B cell (primary cell): ENCODE measurements at regions not wholly inside any gene's neighbourhood (a gene's known extent, or its start where the extent isn't known, plus 50 kb on each side); places are given as distances from the start of the nearest gene placed in this dataset.

Source experiments
- ATAC-seq: fragments of 200-7000 bp; cut with Tn5 transposase; one replicate; pipeline ENCODE4 v1.10.0; 2021; ENCODE audit warnings: low read depth, mild to moderate bottlenecking, moderate number of reproducible peaks, moderate library complexity
- CTCF ChIA-PET: fragments of 350-600 bp; sonication (Branson Sonifier 250); formaldehyde crosslinking; loops from one replicate; lab custom pipeline; 2021; ENCODE audit warnings: antibody characterized with exemption, inconsistent platforms; lab: Charles Lee
- POLR2A ChIA-PET: fragments of 350-600 bp; sonication (Branson Sonifier 250); formaldehyde crosslinking; loops from one replicate; lab custom pipeline; 2021; ENCODE audit warnings: antibody characterized with exemption; lab: Charles Lee
- DNase-seq: peaks from one replicate; pipeline ENCODE4 v3.0.0; 2013
- H2AFZ ChIP-seq: 2 replicates; pipeline ENCODE4 v1.6.1; 2012; ENCODE audit warnings: mild to moderate bottlenecking, low read depth, low read length; ENCODE audit not compliant: insufficient read depth, poor library complexity, severe bottlenecking
- H3K27ac ChIP-seq, 2 donors: 1 replicate in 1 of 2; 2 replicates in 1 of 2; pipeline ENCODE4 v1.5.1; 2012 to 2013; ENCODE audit warnings: low read length in 2 of 2, mild to moderate bottlenecking in 2 of 2, moderate library complexity in 1 of 2
- H3K27me3 ChIP-seq, 4 experiments: fragments of 200-600 bp in 1 of 4; sonication (generic) in 1 of 4; replicated peaks in 1 of 4; 1 replicate in 2 of 4; 2 replicates in 2 of 4; pipeline versions ENCODE4 v1.6.1 to v1.7.0; 2013 to 2016; ENCODE audit warnings: low read length in 3 of 4, mild to moderate bottlenecking in 2 of 4, mixed read lengths in 1 of 4, moderate library complexity in 1 of 4; ENCODE audit not compliant: insufficient read depth in 4 of 4, control insufficient read depth in 3 of 4; ENCODE audit errors: control extremely low read depth in 1 of 4
- H3K36me3 ChIP-seq, 2 experiments: replicated peaks in 1 of 2; 1 replicate in 1 of 2; 2 replicates in 1 of 2; pipeline versions ENCODE4 v1.6.1 to v1.7.1; 2013; ENCODE audit warnings: low read length in 1 of 2; ENCODE audit not compliant: insufficient read depth in 2 of 2, control insufficient read depth in 1 of 2; ENCODE audit errors: control extremely low read depth in 1 of 2, extremely low read depth in 1 of 2
- H3K4me1 ChIP-seq, 2 donors: fragments of 200-600 bp in 1 of 2; sonication (generic) in 1 of 2; 1 replicate in 1 of 2; 2 replicates in 1 of 2; pipeline versions ENCODE4 v1.5.1 to v1.6.1; 2013 to 2017; ENCODE audit warnings: low read length in 2 of 2; ENCODE audit not compliant: control insufficient read depth in 2 of 2, insufficient read depth in 2 of 2
- H3K4me2 ChIP-seq: replicated peaks from 2 replicates; pipeline ENCODE3; 2012; ENCODE audit warnings: mild to moderate bottlenecking, low read depth, low read length; ENCODE audit not compliant: poor library complexity, severe bottlenecking
- H3K4me3 ChIP-seq, 5 experiments: fragments of 200-600 bp in 1 of 5; sonication (generic) in 1 of 5; 1 replicate in 3 of 5; 2 replicates in 2 of 5; pipeline versions ENCODE4 v1.5.1 to v1.7.0; 2011 to 2016; ENCODE audit warnings: low read length in 4 of 5, mild to moderate bottlenecking in 4 of 5, low read depth in 2 of 5, control low read depth in 1 of 5, moderate library complexity in 1 of 5; ENCODE audit not compliant: insufficient read depth in 1 of 5; ENCODE audit errors: control extremely low read depth in 1 of 5, extremely low read depth in 1 of 5
- H3K79me2 ChIP-seq: fragments of 200-600 bp; sonication (generic); one replicate; pipeline ENCODE4 v1.6.0; 2016; ENCODE audit warnings: low read length; ENCODE audit not compliant: control insufficient read depth, insufficient read depth
- H3K9ac ChIP-seq: fragments of 200-600 bp; sonication (generic); 2 replicates; pipeline ENCODE4 v1.6.1; 2017; ENCODE audit warnings: mild to moderate bottlenecking, low read length, moderate library complexity
- H3K9me3 ChIP-seq, 3 donors: one replicate each; pipeline versions ENCODE4 v1.6.1 to v1.7.1; 2013; ENCODE audit warnings: low read length in 2 of 3; ENCODE audit not compliant: control insufficient read depth in 2 of 3, insufficient read depth in 1 of 3; ENCODE audit errors: control extremely low read depth in 1 of 3
- H4K20me1 ChIP-seq: 2 replicates; pipeline ENCODE4 v1.6.0; 2012; ENCODE audit warnings: mild to moderate bottlenecking, low read length; ENCODE audit not compliant: insufficient read depth, control insufficient read depth, poor library complexity, severe bottlenecking
- H3K27ac Mint-ChIP-seq: one replicate; pipeline ENCODE4 v1.8.0; 2021; ENCODE audit warnings: mixed read lengths
- H3K27me3 Mint-ChIP-seq: one replicate; pipeline ENCODE4 v1.8.0; 2021; ENCODE audit warnings: mixed read lengths
- H3K4me1 Mint-ChIP-seq: one replicate; pipeline ENCODE4 v1.8.0; 2021; ENCODE audit warnings: mixed read lengths
- H3K4me3 Mint-ChIP-seq: one replicate; pipeline ENCODE4 v1.8.0; 2021; ENCODE audit warnings: mixed read lengths
- H3K9me3 Mint-ChIP-seq: one replicate; pipeline ENCODE4 v1.8.0; 2022; ENCODE audit warnings: mixed read lengths; ENCODE audit not compliant: insufficient read depth
- EZH2 ChIP-seq: IDR thresholded peaks from 2 replicates; pipeline ENCODE4 v1.6.1; 2012; ENCODE audit warnings: borderline replicate concordance, low read depth, mild to moderate bottlenecking, moderate library complexity, low read length; ENCODE audit not compliant: insufficient read depth, poor library complexity, severe bottlenecking
- WGBS: methylation state at CpG from one replicate; pipeline ENCODE4 v1.1.5; 2013; ENCODE audit warnings: missing lambda C conversion rate; ENCODE audit not compliant: insufficient coverage; 5-methylcytosine and 5-hydroxymethylcytosine counted together
- intact Hi-C: fragments of 100-400 bp; cut with micrococcal nuclease; formaldehyde crosslinking; loops from one replicate; pipeline ENCODE4 v1.10.0; 2022
- TF ChIP-seq, protein P1 (sequence below): fragments of 200-600 bp; IDR thresholded peaks from one replicate; pipeline ENCODE4 v1.8.0; 2022; ENCODE audit warnings: antibody characterized with exemption, mild to moderate bottlenecking

DNA sequence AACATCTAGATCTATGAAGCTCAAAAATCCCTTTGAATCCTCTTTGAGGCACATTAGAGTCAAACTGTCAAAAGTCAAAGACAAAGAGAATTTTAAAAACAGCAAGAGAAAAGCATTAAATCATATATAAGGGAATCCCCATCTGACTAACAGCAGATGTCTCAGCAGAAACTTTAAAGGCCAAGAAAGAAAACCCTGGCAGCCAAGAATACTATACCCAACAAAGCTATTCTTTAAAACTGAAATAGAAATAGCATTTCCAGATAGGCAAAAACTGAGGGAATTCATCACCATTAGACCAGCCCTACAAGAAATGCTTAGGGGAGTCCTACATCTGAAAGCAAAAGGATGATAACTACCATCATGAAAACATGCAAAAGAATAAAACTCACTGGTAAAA is 211.2 kb upstream of the PDZRN3 start:
- no peaks in the 10 kb centered on the region for H3K27me3 ChIP-seq
- Mint-ChIP-seq H3K9me3 (peaks cover 14% of the 10 kb centered on the region), H3K4me1 (no peaks in the 10 kb centered on the region), H3K4me3 (no peak overlapping the region), H3K27me3 (no peaks in the 10 kb centered on the region), H3K27ac (no peak overlapping the region)
- no peaks in the 10 kb centered on the region for H3K36me3 ChIP-seq
- H3K4me3 ChIP-seq: no peak overlapping the region
- H3K4me2 ChIP-seq: no peak overlapping the region
- intact Hi-C loops: no loop called here
- H3K79me2 ChIP-seq: no peaks in the 10 kb centered on the region
- no peak overlapping the region for H3K9ac ChIP-seq
- CTCF ChIA-PET: no interaction called here
- H2AFZ ChIP-seq: no peak overlapping the region
- peaks cover 0 to 6% (median 0%) of the 10 kb centered on the region in 3 donors for H3K9me3 ChIP-seq
- no peak overlapping the region for H3K27ac ChIP-seq
- DNase-seq (no peak), ATAC-seq (no peak)
- TF ChIP-seq, protein P1, sequence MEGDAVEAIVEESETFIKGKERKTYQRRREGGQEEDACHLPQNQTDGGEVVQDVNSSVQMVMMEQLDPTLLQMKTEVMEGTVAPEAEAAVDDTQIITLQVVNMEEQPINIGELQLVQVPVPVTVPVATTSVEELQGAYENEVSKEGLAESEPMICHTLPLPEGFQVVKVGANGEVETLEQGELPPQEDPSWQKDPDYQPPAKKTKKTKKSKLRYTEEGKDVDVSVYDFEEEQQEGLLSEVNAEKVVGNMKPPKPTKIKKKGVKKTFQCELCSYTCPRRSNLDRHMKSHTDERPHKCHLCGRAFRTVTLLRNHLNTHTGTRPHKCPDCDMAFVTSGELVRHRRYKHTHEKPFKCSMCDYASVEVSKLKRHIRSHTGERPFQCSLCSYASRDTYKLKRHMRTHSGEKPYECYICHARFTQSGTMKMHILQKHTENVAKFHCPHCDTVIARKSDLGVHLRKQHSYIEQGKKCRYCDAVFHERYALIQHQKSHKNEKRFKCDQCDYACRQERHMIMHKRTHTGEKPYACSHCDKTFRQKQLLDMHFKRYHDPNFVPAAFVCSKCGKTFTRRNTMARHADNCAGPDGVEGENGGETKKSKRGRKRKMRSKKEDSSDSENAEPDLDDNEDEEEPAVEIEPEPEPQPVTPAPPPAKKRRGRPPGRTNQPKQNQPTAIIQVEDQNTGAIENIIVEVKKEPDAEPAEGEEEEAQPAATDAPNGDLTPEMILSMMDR: no peak
- no peak for TF ChIP-seq EZH2
- no peaks in the 10 kb centered on the region for H3K4me1 ChIP-seq
- POLR2A ChIA-PET: no interaction called here
- H4K20me1 ChIP-seq: no peaks in the 10 kb centered on the region

DNA sequence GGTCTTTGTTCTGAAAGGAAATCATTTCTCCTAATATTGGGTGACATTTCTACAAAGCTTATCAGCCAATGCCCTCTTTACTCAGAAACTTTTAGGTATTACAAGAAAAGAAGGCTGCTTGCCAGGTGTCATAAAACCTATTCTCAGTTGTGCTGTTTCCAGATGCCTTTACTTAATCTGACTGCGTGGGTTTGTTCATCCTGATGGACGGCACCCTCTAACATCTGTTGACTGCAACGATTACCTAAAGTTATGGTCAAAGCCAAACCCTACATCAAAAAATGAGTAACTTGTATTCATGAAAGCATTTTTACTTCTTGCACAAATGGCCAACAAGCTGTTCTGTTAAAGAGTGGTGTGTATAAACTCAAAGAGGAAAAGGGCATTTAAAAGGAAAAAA is 207.7 kb upstream of the PDZRN3 start:
- Histone ChIP-seq H3K27me3 (no peaks in the 10 kb centered on the region), H3K4me1 (no peaks in the 10 kb centered on the region), H4K20me1 (no peaks in the 10 kb centered on the region), H3K4me2 (no peak overlapping the region), H2AFZ (no peak overlapping the region), H3K27ac (no peak overlapping the region), H3K79me2 (no peaks in the 10 kb centered on the region), H3K9me3 (peaks cover 0 to 6% (median 0%) of the 10 kb centered on the region in 3 donors), H3K36me3 (no peaks in the 10 kb centered on the region), H3K9ac (no peak overlapping the region), H3K4me3 (no peak overlapping the region)
- 82% methylated on average over 2 of the region's 3 CpGs for WGBS
- no peak overlapping the region for H3K27ac Mint-ChIP-seq
- no peak for TF ChIP-seq EZH2
- CTCF ChIA-PET: no interaction called here
- no peaks in the 10 kb centered on the region for H3K4me1 Mint-ChIP-seq
- POLR2A ChIA-PET: no interaction called here
- no peak for ATAC-seq
- H3K4me3 Mint-ChIP-seq: no peak overlapping the region
- H3K9me3 Mint-ChIP-seq: peaks cover 11% of the 10 kb centered on the region
- no peak for DNase-seq
- intact Hi-C loops: no loop called here
- H3K27me3 Mint-ChIP-seq: no peaks in the 10 kb centered on the region
